GM23338 (cell line): ENCODE measurements at regions not wholly inside any gene's neighbourhood (a gene's known extent, or its start where the extent isn't known, plus 50 kb on each side); places are given as distances from the start of the nearest gene placed in this dataset.

Experiments used
- ATAC-seq: fragments of 200-7000 bp; cut with Tn5 transposase; 3 replicates; pipeline ENCODE4 v1.9.1; 2020
- DNase-seq: peaks from one replicate; pipeline ENCODE4 v3.0.0-alpha.2; 2015; ENCODE audit warnings: low spot score
- H2AFZ ChIP-seq: fragments of 200-600 bp; sonication (generic); 2 replicates; pipeline ENCODE4 v1.8.0; 2016; ENCODE audit warnings: antibody characterized with exemption, mild to moderate bottlenecking, moderate library complexity
- H3F3A ChIP-seq: fragments of 200-600 bp; sonication (generic); replicated peaks from 2 replicates; pipeline ENCODE4 v1.8.0; 2017; ENCODE audit warnings: antibody characterized with exemption, mixed run types, low read depth
- H3K27ac ChIP-seq: fragments of 200-600 bp; sonication (generic); 2 replicates; pipeline ENCODE4 v1.6.1; 2016; ENCODE audit warnings: low read depth
- H3K27me3 ChIP-seq: fragments of 200-600 bp; sonication (generic); 2 replicates; pipeline ENCODE4 v1.8.0; 2016; ENCODE audit warnings: mild to moderate bottlenecking, mixed run types, moderate library complexity; ENCODE audit not compliant: insufficient read depth
- H3K36me3 ChIP-seq: fragments of 200-600 bp; sonication (generic); 2 replicates; pipeline ENCODE4 v1.8.0; 2016; ENCODE audit warnings: mild to moderate bottlenecking; ENCODE audit not compliant: insufficient read depth
- H3K4me1 ChIP-seq: fragments of 200-600 bp; sonication (generic); 2 replicates; pipeline ENCODE4 v1.8.0; 2016; ENCODE audit warnings: mild to moderate bottlenecking, moderate library complexity; ENCODE audit not compliant: insufficient read depth
- H3K4me2 ChIP-seq: fragments of 200-600 bp; sonication (generic); 2 replicates; pipeline ENCODE4 v1.7.1; 2017; ENCODE audit warnings: mixed run types
- H3K4me3 ChIP-seq: fragments of 200-600 bp; sonication (generic); 2 replicates; pipeline ENCODE4 v1.6.1; 2016; ENCODE audit warnings: mixed run types
- H3K79me2 ChIP-seq: fragments of 200-600 bp; sonication (generic); replicated peaks from 2 replicates; pipeline ENCODE4 v1.8.0; 2017; ENCODE audit warnings: mild to moderate bottlenecking; ENCODE audit not compliant: insufficient read depth
- H3K9me2 ChIP-seq: fragments of 200-600 bp; sonication (generic); 2 replicates; pipeline ENCODE4 v1.8.0; 2017; ENCODE audit not compliant: insufficient read depth
- H4K20me1 ChIP-seq: fragments of 200-600 bp; sonication (generic); replicated peaks from 2 replicates; pipeline ENCODE4 v1.8.0; 2017; ENCODE audit warnings: mild to moderate bottlenecking; ENCODE audit not compliant: insufficient read depth
- H3K27ac Mint-ChIP-seq: 2 replicates; pipeline ENCODE4 v1.8.0; 2020; ENCODE audit warnings: inconsistent platforms, mild to moderate bottlenecking, moderate library complexity, mixed read lengths
- H3K27me3 Mint-ChIP-seq: 3 replicates; pipeline ENCODE4 v1.8.0; 2022; ENCODE audit warnings: low read depth, mild to moderate bottlenecking, moderate library complexity, mixed read lengths, inconsistent platforms; ENCODE audit not compliant: insufficient read depth, poor library complexity
- H3K36me3 Mint-ChIP-seq: 3 replicates; pipeline ENCODE4 v1.8.0; 2021; ENCODE audit warnings: low read depth, mild to moderate bottlenecking, inconsistent platforms, moderate library complexity, mixed read lengths
- H3K4me1 Mint-ChIP-seq: 3 replicates; pipeline ENCODE4 v1.8.0; 2020; ENCODE audit warnings: mild to moderate bottlenecking, inconsistent platforms, mixed read lengths
- H3K4me3 Mint-ChIP-seq: 3 replicates; pipeline ENCODE4 v1.8.0; 2021; ENCODE audit warnings: moderate library complexity, mild to moderate bottlenecking, inconsistent platforms, mixed read lengths
- H3K9me3 Mint-ChIP-seq: 3 replicates; pipeline ENCODE4 v1.8.0; 2020; ENCODE audit warnings: moderate library complexity, mild to moderate bottlenecking, inconsistent platforms, mixed read lengths
- EZH2 ChIP-seq: fragments of 200-600 bp; sonication (generic); IDR thresholded peaks from one replicate; pipeline ENCODE4 v1.8.0; 2017; ENCODE audit warnings: antibody characterized with exemption, mild to moderate bottlenecking, low read depth; ENCODE audit not compliant: unreplicated experiment
- EZH2phosphoT487 ChIP-seq: fragments of 200-600 bp; sonication (generic); IDR thresholded peaks from one replicate; pipeline ENCODE4 v1.8.1; 2018; ENCODE audit warnings: antibody characterized with exemption; ENCODE audit not compliant: unreplicated experiment
- JUNB ChIP-seq: IDR thresholded peaks from one replicate; pipeline ENCODE4 v1.6.1; 2016; ENCODE audit warnings: antibody characterized with exemption; ENCODE audit not compliant: unreplicated experiment
- POLR2AphosphoS5 ChIP-seq: IDR thresholded peaks from 2 replicates; pipeline ENCODE4 v1.6.1; 2016; ENCODE audit warnings: antibody characterized with exemption, low read depth
- ZNF114 ChIP-seq: fragments of 250-450 bp; sonication (Bioruptor Pico); IDR thresholded peaks from 2 replicates; pipeline ENCODE4 v1.5.0; 2020; ENCODE audit warnings: mild to moderate bottlenecking, moderate library complexity
- ZNF331 ChIP-seq: fragments of 250-450 bp; sonication (Bioruptor Pico); IDR thresholded peaks from 2 replicates; pipeline ENCODE4 v1.5.0; 2020; ENCODE audit warnings: low read depth, mild to moderate bottlenecking, moderate library complexity
- TF ChIP-seq, protein P1 (sequence below): IDR thresholded peaks from 2 replicates; pipeline ENCODE4 v1.6.1; 2016; ENCODE audit warnings: antibody characterized with exemption
- TF ChIP-seq, protein P2 (sequence below), 2 experiments: fragments of 200-600 bp in 1 of 2; sonication (generic) in 1 of 2; conservative IDR thresholded peaks; 2 replicates each; pipeline versions ENCODE4 v1.5.1 to v1.6.1; 2016 to 2017; ENCODE audit warnings: antibody characterized with exemption in 2 of 2, low read depth in 2 of 2, mild to moderate bottlenecking in 2 of 2, moderate library complexity in 1 of 2
- TF ChIP-seq, protein P3 (sequence below): fragments of 250-450 bp; sonication (Bioruptor Pico); IDR thresholded peaks from 2 replicates; pipeline ENCODE4 v1.5.0; 2020; ENCODE audit warnings: mild to moderate bottlenecking, moderate library complexity

DNA sequence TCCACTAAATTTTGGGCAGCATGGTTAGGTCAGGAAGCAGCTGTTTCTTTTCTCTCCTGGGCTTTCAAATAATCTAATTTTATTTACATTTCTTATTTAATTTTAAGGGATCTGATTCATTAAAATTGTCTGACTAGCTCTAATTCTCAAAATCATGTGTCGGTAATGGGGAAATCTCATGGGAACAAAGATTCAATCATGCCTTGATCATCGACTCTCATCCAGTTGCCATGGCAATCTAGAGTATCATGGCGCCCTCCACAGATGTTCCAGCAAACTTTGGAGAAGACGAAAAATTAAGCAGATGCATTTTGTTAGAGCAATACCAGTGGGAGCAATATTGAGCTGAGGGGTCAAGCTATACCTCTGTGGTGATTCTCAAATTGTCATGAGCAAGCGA lies 358.0 kb upstream of the CDH4 start:
- peaks cover 25% of the 10 kb centered on the region for H3K4me1 Mint-ChIP-seq
- no peak overlapping the region for H3K27ac Mint-ChIP-seq
- H3K4me3 Mint-ChIP-seq, result no peak overlapping the region
- Histone ChIP-seq H3K9me2 (no peaks in the 10 kb centered on the region), H2AFZ (no peak overlapping the region), H3K4me1 (no peaks in the 10 kb centered on the region), H3K27me3 (no peaks in the 10 kb centered on the region), H3K79me2 (no peaks in the 10 kb centered on the region), H3F3A (no peaks in the 10 kb centered on the region), H4K20me1 (no peaks in the 10 kb centered on the region), H3K4me2 (no peak overlapping the region), H3K36me3 (no peaks in the 10 kb centered on the region), H3K4me3 (no peak overlapping the region), H3K27ac (no peak overlapping the region)
- ATAC-seq (no peak), DNase-seq (no peak)
- peaks cover 16% of the 10 kb centered on the region for H3K27me3 Mint-ChIP-seq
- H3K9me3 Mint-ChIP-seq, result no peaks in the 10 kb centered on the region; the same call in 2 of the 3 replicates
- TF ChIP-seq ZNF331 (CRISPR knock-in tag) (no peak), EZH2 (no peak), JUNB (no peak), POLR2AphosphoS5 (no peak), ZNF114 (CRISPR knock-in tag) (no peak), EZH2phosphoT487 (no peak)
- TF ChIP-seq, protein P1, sequence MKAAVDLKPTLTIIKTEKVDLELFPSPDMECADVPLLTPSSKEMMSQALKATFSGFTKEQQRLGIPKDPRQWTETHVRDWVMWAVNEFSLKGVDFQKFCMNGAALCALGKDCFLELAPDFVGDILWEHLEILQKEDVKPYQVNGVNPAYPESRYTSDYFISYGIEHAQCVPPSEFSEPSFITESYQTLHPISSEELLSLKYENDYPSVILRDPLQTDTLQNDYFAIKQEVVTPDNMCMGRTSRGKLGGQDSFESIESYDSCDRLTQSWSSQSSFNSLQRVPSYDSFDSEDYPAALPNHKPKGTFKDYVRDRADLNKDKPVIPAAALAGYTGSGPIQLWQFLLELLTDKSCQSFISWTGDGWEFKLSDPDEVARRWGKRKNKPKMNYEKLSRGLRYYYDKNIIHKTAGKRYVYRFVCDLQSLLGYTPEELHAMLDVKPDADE, result no peak
- TF ChIP-seq, protein P2, sequence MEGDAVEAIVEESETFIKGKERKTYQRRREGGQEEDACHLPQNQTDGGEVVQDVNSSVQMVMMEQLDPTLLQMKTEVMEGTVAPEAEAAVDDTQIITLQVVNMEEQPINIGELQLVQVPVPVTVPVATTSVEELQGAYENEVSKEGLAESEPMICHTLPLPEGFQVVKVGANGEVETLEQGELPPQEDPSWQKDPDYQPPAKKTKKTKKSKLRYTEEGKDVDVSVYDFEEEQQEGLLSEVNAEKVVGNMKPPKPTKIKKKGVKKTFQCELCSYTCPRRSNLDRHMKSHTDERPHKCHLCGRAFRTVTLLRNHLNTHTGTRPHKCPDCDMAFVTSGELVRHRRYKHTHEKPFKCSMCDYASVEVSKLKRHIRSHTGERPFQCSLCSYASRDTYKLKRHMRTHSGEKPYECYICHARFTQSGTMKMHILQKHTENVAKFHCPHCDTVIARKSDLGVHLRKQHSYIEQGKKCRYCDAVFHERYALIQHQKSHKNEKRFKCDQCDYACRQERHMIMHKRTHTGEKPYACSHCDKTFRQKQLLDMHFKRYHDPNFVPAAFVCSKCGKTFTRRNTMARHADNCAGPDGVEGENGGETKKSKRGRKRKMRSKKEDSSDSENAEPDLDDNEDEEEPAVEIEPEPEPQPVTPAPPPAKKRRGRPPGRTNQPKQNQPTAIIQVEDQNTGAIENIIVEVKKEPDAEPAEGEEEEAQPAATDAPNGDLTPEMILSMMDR (conservative IDR thresholded peaks at IDR 0.05; ENCODE audit: low read depth in 2 of 2), result 0 out of 4 replicates have a peak, but pooled peaks of 1 of the 2 experiments have one; percentile 2
- no peaks in the 10 kb centered on the region for H3K36me3 Mint-ChIP-seq

DNA sequence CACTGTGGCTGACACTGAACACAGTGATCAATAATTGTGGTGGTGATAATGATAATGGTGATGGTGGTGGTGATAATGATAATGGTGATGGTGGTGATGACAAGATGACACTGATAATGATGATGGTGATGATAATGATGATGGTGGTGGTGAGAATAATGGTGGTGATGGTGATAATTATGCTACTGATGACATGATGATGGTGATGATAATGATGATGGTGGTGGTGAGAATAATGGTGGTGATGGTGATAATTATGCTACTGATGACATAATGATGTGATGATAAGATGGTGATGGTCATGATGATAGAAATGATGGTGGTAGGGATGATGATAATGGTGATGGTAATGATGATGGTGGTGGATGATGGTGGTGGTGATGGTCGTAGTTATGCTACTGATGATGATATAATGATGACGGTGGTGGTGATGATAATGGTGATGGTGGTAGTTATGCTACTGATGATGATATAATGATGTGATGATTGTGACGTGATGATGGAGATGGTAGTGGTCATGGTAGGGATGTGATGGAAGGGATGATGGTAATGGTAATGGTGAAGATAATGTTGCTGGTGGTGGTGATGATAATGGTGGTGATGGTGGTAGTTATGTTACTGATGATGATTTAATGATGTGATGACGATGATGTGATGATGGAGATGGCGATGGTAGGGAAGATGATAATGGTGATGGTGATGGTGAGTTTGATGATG lies 356.5 kb upstream of the CDH4 start:
- H3K27ac ChIP-seq, result no peak overlapping the region
- H3K4me3 ChIP-seq, result no peak overlapping the region
- no peaks in the 10 kb centered on the region for H3K27me3 ChIP-seq
- no peaks in the 10 kb centered on the region for H3K79me2 ChIP-seq
- no peaks in the 10 kb centered on the region for H4K20me1 ChIP-seq
- ATAC-seq, result no peak
- Mint-ChIP-seq H3K9me3 (no peaks in the 10 kb centered on the region; the same call in 2 of the 3 replicates), H3K27ac (no peak overlapping the region), H3K4me1 (peaks cover 36% of the 10 kb centered on the region), H3K4me3 (no peak overlapping the region), H3K36me3 (no peaks in the 10 kb centered on the region), H3K27me3 (peaks cover 5% of the 10 kb centered on the region)
- H3K4me1 ChIP-seq, result no peaks in the 10 kb centered on the region
- no peaks in the 10 kb centered on the region for H3K36me3 ChIP-seq
- H3F3A ChIP-seq, result no peaks in the 10 kb centered on the region
- no peak for DNase-seq
- H2AFZ ChIP-seq, result no peak overlapping the region
- no peak overlapping the region for H3K4me2 ChIP-seq
- no peaks in the 10 kb centered on the region for H3K9me2 ChIP-seq
- TF ChIP-seq ZNF114 (CRISPR knock-in tag) (no peak), ZNF331 (CRISPR knock-in tag) (no peak), POLR2AphosphoS5 (no peak)
- TF ChIP-seq, protein P3, sequence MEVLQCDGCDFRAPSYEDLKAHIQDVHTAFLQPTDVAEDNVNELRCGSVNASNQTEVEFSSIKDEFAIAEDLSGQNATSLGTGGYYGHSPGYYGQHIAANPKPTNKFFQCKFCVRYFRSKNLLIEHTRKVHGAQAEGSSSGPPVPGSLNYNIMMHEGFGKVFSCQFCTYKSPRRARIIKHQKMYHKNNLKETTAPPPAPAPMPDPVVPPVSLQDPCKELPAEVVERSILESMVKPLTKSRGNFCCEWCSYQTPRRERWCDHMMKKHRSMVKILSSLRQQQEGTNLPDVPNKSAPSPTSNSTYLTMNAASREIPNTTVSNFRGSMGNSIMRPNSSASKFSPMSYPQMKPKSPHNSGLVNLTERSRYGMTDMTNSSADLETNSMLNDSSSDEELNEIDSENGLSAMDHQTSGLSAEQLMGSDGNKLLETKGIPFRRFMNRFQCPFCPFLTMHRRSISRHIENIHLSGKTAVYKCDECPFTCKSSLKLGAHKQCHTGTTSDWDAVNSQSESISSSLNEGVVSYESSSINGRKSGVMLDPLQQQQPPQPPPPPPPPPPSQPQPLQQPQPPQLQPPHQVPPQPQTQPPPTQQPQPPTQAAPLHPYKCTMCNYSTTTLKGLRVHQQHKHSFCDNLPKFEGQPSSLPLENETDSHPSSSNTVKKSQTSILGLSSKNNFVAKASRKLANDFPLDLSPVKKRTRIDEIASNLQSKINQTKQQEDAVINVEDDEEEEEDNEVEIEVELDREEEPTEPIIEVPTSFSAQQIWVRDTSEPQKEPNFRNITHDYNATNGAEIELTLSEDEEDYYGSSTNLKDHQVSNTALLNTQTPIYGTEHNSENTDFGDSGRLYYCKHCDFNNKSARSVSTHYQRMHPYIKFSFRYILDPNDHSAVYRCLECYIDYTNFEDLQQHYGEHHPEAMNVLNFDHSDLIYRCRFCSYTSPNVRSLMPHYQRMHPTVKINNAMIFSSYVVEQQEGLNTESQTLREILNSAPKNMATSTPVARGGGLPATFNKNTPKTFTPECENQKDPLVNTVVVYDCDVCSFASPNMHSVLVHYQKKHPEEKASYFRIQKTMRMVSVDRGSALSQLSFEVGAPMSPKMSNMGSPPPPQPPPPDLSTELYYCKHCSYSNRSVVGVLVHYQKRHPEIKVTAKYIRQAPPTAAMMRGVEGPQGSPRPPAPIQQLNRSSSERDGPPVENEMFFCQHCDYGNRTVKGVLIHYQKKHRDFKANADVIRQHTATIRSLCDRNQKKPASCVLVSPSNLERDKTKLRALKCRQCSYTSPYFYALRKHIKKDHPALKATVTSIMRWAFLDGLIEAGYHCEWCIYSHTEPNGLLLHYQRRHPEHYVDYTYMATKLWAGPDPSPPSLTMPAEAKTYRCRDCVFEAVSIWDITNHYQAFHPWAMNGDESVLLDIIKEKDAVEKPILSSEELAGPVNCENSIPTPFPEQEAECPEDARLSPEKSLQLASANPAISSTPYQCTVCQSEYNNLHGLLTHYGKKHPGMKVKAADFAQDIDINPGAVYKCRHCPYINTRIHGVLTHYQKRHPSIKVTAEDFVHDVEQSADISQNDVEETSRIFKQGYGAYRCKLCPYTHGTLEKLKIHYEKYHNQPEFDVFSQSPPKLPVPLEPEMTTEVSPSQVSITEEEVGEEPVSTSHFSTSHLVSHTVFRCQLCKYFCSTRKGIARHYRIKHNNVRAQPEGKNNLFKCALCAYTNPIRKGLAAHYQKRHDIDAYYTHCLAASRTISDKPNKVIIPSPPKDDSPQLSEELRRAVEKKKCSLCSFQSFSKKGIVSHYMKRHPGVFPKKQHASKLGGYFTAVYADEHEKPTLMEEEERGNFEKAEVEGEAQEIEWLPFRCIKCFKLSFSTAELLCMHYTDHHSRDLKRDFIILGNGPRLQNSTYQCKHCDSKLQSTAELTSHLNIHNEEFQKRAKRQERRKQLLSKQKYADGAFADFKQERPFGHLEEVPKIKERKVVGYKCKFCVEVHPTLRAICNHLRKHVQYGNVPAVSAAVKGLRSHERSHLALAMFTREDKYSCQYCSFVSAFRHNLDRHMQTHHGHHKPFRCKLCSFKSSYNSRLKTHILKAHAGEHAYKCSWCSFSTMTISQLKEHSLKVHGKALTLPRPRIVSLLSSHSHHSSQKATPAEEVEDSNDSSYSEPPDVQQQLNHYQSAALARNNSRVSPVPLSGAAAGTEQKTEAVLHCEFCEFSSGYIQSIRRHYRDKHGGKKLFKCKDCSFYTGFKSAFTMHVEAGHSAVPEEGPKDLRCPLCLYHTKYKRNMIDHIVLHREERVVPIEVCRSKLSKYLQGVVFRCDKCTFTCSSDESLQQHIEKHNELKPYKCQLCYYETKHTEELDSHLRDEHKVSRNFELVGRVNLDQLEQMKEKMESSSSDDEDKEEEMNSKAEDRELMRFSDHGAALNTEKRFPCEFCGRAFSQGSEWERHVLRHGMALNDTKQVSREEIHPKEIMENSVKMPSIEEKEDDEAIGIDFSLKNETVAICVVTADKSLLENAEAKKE (CRISPR knock-in tag), result no peak
- TF ChIP-seq, protein P2 (conservative IDR thresholded peaks at IDR 0.05; ENCODE audit: low read depth in 2 of 2), result no peak
